ENCODE measurements at regions not wholly inside any gene's neighbourhood (a gene's known extent, or its start where the extent isn't known, plus 50 kb on each side); places are given as distances from the start of the nearest gene placed in this dataset.

DNA sequence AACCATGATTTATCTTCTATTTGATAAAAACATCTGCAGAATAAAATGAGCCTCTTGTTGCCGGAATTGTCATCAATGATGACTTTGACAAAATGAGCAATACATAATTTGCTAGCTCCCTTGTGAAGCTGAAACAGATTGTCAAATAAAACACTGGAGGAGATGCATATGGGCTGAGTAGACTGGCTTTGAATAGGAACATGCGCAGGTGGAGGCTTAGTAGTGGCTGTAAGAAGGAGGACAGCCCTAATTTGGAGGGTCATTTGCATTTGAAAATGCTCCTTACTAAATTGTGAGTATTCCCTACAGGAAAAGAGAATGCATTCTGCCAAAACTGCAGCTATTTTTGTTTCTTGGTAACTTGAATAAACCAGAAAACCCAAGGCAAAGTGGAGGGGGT lies 329.1 kb downstream of the PPARGC1A start:
- DNase-seq = no peak
- H3K9me3 ChIP-seq (ENCODE audit: control insufficient read depth, low read length, poor library complexity, severe bottlenecking) = no peaks in the 10 kb centered on the region
- no peak overlapping the region for H3K4me3 Mint-ChIP-seq
- H3K36me3 Mint-ChIP-seq (ENCODE audit: low read depth) = no peaks in the 10 kb centered on the region
- no peak overlapping the region for H3K27ac Mint-ChIP-seq
- no peak for ATAC-seq
- no peaks in the 10 kb centered on the region for H3K27me3 Mint-ChIP-seq
- no peaks in the 10 kb centered on the region for H3K4me1 Mint-ChIP-seq

DNA sequence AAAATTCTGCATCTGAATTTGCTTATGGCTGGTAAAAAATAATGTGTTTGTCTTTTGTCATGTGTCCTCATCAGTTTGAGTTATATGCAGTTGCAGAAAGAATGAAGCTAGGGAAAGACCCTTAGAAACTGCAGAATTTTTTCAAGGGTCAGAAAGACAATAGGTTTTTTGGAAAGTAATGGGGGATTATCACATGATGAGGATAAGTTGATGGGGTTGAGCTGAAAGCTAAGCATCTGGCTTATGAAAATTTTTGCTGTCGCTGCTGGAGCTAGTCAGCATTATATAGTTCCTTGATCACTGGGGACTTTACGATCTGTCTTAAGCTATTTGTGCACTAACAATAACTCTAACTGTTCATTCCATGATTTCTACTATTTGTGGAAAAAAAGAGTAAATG lies 331.7 kb downstream of the PPARGC1A start:
- H3K4me1 Mint-ChIP-seq = no peaks in the 10 kb centered on the region
- ATAC-seq = no peak
- H3K27ac Mint-ChIP-seq = no peak overlapping the region
- H3K36me3 Mint-ChIP-seq (ENCODE audit: low read depth) = no peaks in the 10 kb centered on the region
- DNase-seq = no peak
- H3K4me3 Mint-ChIP-seq = no peak overlapping the region
- H3K9me3 ChIP-seq (ENCODE audit: control insufficient read depth, low read length, poor library complexity, severe bottlenecking) = no peaks in the 10 kb centered on the region
- no peaks in the 10 kb centered on the region for H3K27me3 Mint-ChIP-seq

DNA sequence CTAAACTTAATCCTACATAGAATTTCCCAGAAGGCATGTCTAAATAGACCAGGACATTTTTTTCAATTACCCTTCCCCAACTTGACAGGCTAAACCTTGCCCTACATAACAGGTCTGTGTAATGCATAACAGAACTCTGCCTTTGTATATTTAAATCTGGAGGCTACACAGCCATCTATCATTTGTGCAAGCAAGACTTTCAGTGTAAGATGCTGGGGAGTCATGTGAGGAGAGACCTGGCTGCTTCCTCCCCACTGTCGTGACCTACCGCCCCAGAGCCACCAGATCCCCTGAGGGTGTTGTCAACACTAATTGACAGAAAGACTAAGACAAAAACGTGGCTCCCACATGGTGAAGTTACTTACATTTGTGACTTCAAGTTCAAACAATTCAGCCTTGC lies 342.2 kb downstream of the PPARGC1A start:
- Mint-ChIP-seq H3K4me1 (no peaks in the 10 kb centered on the region), H3K27me3 (no peaks in the 10 kb centered on the region), H3K4me3 (no peak overlapping the region), H3K27ac (no peak overlapping the region), H3K36me3 (ENCODE audit: low read depth) (no peaks in the 10 kb centered on the region)
- DNase-seq = no peak
- ATAC-seq = no peak
- H3K9me3 ChIP-seq (ENCODE audit: control insufficient read depth, low read length, poor library complexity, severe bottlenecking) = no peaks in the 10 kb centered on the region

DNA sequence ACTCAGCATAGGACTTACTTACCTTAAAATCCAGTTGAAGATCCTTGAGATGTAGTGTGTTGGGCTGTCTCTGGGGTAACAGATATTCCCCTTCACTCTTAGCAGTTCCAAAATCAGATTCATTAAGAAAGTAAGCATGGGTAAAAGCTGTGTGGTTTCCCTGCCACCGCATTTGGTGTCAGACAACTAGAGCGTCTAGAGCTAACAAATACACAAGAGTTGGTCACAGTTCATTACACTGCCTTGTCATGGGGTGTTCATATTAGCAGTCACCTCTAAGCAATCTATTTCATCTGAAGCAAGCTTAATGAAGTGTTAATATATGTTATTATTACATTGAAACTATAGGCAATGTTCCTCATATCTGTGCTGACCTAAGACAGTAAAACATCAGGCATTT lies 342.8 kb downstream of the PPARGC1A start:
- no peak overlapping the region for H3K4me3 Mint-ChIP-seq
- no peaks in the 10 kb centered on the region for H3K27me3 Mint-ChIP-seq
- no peak for DNase-seq
- H3K4me1 Mint-ChIP-seq = no peaks in the 10 kb centered on the region
- no peak for ATAC-seq
- H3K9me3 ChIP-seq (ENCODE audit: control insufficient read depth, low read length, poor library complexity, severe bottlenecking) = no peaks in the 10 kb centered on the region
- H3K36me3 Mint-ChIP-seq (ENCODE audit: low read depth) = no peaks in the 10 kb centered on the region
- no peak overlapping the region for H3K27ac Mint-ChIP-seq

DNA sequence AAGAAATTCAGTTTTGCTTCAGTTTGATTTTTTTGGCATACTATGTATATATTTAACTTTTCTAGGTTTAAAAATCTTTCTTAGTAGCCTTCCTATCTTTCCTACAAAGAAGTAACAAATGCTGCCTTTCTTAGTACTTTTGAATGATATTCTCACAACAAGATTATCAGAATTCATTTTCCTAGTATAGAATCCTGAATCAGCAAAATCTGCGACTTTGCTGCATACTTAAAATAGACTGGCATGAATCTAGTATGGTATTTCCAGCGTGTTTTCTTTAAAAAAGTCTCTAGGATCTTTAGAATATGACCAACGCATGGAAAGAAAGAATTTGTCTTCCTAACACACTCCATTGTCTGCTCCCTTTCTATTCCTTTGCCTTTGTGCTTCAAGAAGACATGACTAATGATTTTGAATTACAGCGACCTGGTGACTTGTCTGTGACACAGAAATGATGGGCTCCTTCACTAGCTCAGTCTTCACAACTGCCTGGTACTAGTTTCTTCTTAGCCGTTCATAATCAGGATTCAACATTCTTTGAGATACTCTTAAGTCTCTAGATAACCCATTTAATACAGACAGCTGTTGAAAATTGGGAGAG lies 349.8 kb downstream of the PPARGC1A start:
- DNase-seq = no peak
- no peaks in the 10 kb centered on the region for H3K27me3 Mint-ChIP-seq
- no peaks in the 10 kb centered on the region for H3K4me1 Mint-ChIP-seq
- H3K36me3 Mint-ChIP-seq (ENCODE audit: low read depth) = no peaks in the 10 kb centered on the region
- ATAC-seq = no peak
- no peak overlapping the region for H3K4me3 Mint-ChIP-seq
- no peak overlapping the region for H3K27ac Mint-ChIP-seq
- H3K9me3 ChIP-seq (ENCODE audit: control insufficient read depth, low read length, poor library complexity, severe bottlenecking) = no peaks in the 10 kb centered on the region

DNA sequence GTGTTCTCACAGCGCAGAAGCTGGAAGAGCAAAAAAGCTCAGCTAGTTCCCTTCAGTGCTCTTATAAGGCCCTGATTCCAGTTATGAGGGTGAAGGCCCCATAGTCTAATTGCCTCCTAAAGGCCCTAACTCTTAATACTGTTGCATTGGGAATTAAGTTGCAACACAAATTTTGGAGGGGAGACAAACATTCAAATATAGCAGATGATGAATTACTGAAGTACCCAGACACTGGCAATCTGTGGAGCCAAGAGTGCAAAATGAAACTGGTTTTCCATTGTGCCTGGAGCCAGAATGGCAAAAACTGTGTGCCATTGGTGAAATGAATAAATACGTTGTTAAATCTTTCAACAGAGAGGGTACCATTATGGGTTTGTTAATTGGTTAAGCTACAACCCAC lies 356.0 kb downstream of the PPARGC1A start:
- DNase-seq (no peak), ATAC-seq (no peak)
- H3K9me3 ChIP-seq (ENCODE audit: control insufficient read depth, low read length, poor library complexity, severe bottlenecking) = no peaks in the 10 kb centered on the region
- no peaks in the 10 kb centered on the region for H3K36me3 Mint-ChIP-seq (ENCODE audit: low read depth)
- H3K27ac Mint-ChIP-seq = no peak overlapping the region
- no peaks in the 10 kb centered on the region for H3K27me3 Mint-ChIP-seq
- H3K4me3 Mint-ChIP-seq = no peak overlapping the region
- no peaks in the 10 kb centered on the region for H3K4me1 Mint-ChIP-seq

DNA sequence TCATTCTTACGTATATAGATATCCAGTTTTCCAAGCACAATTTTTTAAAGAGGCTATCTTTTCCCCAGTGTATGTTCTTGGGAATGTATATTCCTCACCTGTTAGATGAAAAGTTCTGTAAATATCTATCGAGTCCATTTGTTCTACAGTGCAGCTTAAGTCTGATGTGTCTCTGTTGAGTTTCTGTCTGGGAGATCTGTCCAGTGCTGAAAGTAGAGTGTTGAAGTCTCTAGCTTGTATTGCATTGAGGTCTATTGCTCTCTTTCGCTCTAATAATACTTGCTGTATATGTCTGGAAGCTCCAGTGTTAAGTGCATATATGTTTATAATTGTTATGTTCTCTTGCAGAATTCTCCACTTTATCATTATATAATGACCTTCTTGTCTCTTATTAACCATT lies 373.1 kb downstream of the PPARGC1A start:
- peaks cover 2% of the 10 kb centered on the region for H3K9me3 ChIP-seq (ENCODE audit: control insufficient read depth, low read length, poor library complexity, severe bottlenecking)
- Mint-ChIP-seq H3K4me3 (no peak overlapping the region), H3K27me3 (no peaks in the 10 kb centered on the region), H3K27ac (no peak overlapping the region), H3K4me1 (no peaks in the 10 kb centered on the region), H3K36me3 (ENCODE audit: low read depth) (no peaks in the 10 kb centered on the region)
- ATAC-seq = no peak
- no peak for DNase-seq

DNA sequence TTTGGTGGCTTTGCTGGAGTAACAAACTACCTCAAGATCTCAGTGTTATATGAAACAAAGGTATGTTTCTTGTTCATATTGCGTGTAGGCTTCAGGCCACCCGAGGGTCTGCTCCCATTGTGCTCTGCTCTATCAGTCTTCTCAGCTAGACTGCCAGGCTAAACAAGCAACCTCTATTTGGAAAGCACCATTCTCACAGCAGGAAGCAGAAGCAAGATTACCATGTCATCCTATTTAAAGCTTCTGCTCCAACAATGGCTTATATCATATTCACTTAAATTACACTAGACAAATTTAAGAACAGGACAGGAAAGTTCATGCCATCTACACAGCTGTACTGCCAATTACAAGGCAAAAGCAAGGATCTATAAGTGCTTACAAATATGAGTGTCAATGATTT lies 385.8 kb downstream of the PPARGC1A start:
- DNase-seq (no peak), ATAC-seq (no peak)
- H3K27me3 Mint-ChIP-seq = no peaks in the 10 kb centered on the region
- H3K9me3 ChIP-seq (ENCODE audit: control insufficient read depth, low read length, poor library complexity, severe bottlenecking) = no peaks in the 10 kb centered on the region
- H3K4me3 Mint-ChIP-seq = no peak overlapping the region
- H3K36me3 Mint-ChIP-seq (ENCODE audit: low read depth) = no peaks in the 10 kb centered on the region
- no peak overlapping the region for H3K27ac Mint-ChIP-seq
- H3K4me1 Mint-ChIP-seq = no peaks in the 10 kb centered on the region

DNA sequence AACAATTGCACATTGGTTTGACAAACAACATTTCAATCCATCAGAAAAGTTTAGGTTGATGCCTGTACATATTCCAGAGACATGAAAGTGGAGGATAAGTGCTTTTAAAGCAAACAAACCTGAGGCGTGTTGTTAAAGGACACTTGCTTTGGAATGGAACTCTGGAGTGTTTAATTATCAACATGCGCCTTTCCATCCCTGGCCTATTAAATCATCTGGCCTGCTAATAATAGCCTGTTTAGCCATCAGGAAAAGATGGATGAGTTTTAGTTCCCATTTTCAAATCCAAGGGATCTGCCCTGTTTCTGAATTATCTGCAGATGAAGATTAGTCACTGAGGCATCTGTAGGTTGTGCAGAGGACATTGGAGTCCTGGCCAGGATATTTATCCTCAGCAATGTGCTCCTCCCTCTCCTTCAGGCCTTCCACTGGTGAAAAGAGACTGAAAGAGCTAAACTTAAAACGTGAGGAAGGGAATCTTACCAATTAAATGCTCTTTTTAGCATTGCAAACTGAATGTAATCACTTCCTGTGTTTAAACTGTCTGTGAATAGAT lies 388.9 kb downstream of the PPARGC1A start:
- Mint-ChIP-seq H3K27ac (no peak overlapping the region), H3K4me1 (no peaks in the 10 kb centered on the region), H3K36me3 (ENCODE audit: low read depth) (no peaks in the 10 kb centered on the region), H3K4me3 (no peak overlapping the region), H3K27me3 (no peaks in the 10 kb centered on the region)
- no peaks in the 10 kb centered on the region for H3K9me3 ChIP-seq (ENCODE audit: control insufficient read depth, low read length, poor library complexity, severe bottlenecking)
- ATAC-seq = no peak
- DNase-seq = no peak

DNA sequence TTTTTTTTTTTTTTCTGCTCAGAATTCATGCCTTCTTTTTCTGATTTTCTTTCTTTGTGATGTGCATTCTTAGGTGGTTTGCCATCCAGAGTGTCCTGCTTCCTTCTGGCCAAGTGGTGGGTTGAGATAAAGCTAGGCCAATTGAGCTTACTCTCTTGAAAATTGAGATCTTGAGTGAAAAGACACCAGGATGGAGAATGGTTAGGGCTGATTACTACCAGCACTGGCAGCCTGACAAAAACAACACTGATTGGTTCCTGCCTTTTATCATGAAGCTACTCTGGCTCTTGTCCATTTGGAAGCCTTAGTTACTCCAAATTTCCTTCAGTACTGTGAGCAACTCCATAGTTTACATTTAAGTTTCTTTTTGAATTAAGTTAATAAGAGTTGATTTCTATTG lies 404.0 kb downstream of the PPARGC1A start:
- ATAC-seq (no peak), DNase-seq (no peak)
- H3K27ac Mint-ChIP-seq = no peak overlapping the region
- no peaks in the 10 kb centered on the region for H3K4me1 Mint-ChIP-seq
- no peaks in the 10 kb centered on the region for H3K36me3 Mint-ChIP-seq (ENCODE audit: low read depth)
- no peak overlapping the region for H3K4me3 Mint-ChIP-seq
- H3K27me3 Mint-ChIP-seq = no peaks in the 10 kb centered on the region
- no peaks in the 10 kb centered on the region for H3K9me3 ChIP-seq (ENCODE audit: control insufficient read depth, low read length, poor library complexity, severe bottlenecking)

DNA sequence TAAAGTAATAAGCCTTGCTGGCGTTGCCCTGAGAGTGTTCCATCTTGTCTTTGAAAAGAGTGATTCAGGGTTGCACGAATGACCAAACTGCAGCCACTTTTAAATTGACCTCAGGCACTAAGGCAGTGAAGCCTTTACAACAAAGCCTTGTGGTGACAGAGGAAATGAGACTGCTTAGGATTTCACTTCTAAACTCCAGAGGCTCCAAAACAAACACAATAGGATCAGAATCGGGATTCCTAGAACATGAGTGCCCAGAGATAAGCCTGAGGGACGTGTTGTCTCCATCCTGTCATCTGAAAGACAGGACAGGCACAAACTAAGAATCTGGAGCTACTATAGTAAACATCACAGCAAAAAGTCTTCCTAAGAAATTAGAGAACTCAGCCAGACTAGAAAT lies 405.2 kb downstream of the PPARGC1A start:
- H3K27me3 Mint-ChIP-seq = no peaks in the 10 kb centered on the region
- no peaks in the 10 kb centered on the region for H3K9me3 ChIP-seq (ENCODE audit: control insufficient read depth, low read length, poor library complexity, severe bottlenecking)
- no peak overlapping the region for H3K27ac Mint-ChIP-seq
- no peaks in the 10 kb centered on the region for H3K36me3 Mint-ChIP-seq (ENCODE audit: low read depth)
- DNase-seq (no peak), ATAC-seq (no peak)
- no peak overlapping the region for H3K4me3 Mint-ChIP-seq
- H3K4me1 Mint-ChIP-seq = no peaks in the 10 kb centered on the region

DNA sequence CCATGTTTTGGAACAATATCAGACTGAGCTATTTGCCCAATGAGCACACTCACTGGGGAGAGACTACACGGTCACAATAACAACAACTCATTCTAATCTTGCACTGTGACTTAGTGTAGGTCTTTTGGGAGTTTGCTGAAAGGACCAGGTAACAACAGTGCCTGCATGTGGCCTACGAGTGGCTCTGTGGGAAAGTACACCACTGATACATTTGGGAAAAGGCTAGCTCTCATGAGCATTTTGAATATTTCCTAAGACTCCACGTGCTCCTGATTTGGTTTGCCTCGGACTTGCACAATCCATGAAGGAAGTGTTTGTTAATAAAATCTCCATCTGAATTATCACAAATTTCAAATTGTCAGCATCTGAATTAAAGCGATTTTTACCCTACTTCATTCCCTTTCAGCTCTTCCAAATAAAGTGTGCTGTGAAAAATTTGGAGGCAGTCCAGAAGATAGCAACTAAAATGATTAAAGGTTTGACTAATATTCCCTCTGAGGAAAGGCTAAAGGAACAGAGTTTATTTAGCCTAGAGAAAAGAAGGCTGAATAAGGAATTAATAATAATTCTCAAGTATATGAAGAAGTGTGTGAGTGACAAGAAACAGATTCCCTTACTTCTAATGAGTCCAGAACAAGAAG lies 406.4 kb downstream of the PPARGC1A start:
- Mint-ChIP-seq H3K27ac (no peak overlapping the region), H3K36me3 (ENCODE audit: low read depth) (no peaks in the 10 kb centered on the region), H3K27me3 (no peaks in the 10 kb centered on the region), H3K4me3 (no peak overlapping the region), H3K4me1 (no peaks in the 10 kb centered on the region)
- no peak for ATAC-seq
- no peak for DNase-seq
- H3K9me3 ChIP-seq (ENCODE audit: control insufficient read depth, low read length, poor library complexity, severe bottlenecking) = no peaks in the 10 kb centered on the region

DNA sequence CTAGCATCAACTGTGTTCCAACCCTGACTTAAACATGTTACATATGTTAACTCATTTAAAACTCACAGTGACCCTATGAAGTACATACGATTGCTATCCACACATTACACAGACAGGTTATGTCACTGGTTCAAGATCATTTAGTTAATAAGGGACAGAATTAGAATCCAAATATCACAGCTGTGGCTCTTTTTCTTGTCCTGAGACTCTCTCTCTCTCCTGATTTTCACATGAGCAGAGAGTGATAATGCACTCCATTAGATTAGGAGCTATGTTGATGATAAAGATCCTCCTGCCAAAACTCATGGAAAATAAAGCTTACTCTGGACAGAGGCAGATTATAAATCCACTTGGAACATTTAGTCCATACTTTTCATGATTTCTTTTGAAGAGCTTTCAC lies 408.3 kb downstream of the PPARGC1A start:
- Mint-ChIP-seq H3K27ac (no peak overlapping the region), H3K4me3 (no peak overlapping the region), H3K4me1 (no peaks in the 10 kb centered on the region), H3K36me3 (ENCODE audit: low read depth) (no peaks in the 10 kb centered on the region), H3K27me3 (no peaks in the 10 kb centered on the region)
- ATAC-seq (no peak), DNase-seq (no peak)
- no peaks in the 10 kb centered on the region for H3K9me3 ChIP-seq (ENCODE audit: control insufficient read depth, low read length, poor library complexity, severe bottlenecking)

DNA sequence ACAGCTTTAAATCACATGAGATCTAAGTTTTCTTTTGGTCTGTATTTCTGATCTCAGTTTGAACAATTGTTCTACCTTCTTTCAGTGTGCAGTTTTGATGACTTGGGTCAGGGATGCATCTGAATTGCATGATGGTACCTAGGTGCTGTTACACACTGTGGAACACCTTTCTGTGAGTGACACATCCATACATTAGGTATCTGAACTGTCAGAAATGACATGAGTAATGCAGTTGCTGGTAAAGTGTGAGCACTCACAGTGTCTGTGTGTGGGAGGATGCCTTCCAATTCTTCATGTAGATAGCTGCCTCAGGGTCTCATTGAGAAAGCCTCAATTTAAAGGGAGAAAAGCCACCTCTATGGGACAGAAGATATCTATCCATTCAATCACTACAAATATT lies 411.9 kb downstream of the PPARGC1A start:
- no peak for DNase-seq
- H3K4me3 Mint-ChIP-seq = no peak overlapping the region
- no peaks in the 10 kb centered on the region for H3K27me3 Mint-ChIP-seq

More for the DNA sequence above, 411.9 kb downstream of the PPARGC1A start:
- Mint-ChIP-seq H3K4me1 (no peaks in the 10 kb centered on the region), H3K27ac (no peak overlapping the region), H3K36me3 (ENCODE audit: low read depth) (no peaks in the 10 kb centered on the region)
- no peaks in the 10 kb centered on the region for H3K9me3 ChIP-seq (ENCODE audit: control insufficient read depth, low read length, poor library complexity, severe bottlenecking)
- ATAC-seq = no peak
